ENCODE measurements at regions not wholly inside any gene's neighbourhood (a gene's known extent, or its start where the extent isn't known, plus 50 kb on each side); places are given as distances from the start of the nearest gene placed in this dataset.
"Not testable (repeated sequence)": the region's sequence is repeated elsewhere in the genome, so short reads cannot be mapped to it uniquely, and the experiment has no call there.

DNA sequence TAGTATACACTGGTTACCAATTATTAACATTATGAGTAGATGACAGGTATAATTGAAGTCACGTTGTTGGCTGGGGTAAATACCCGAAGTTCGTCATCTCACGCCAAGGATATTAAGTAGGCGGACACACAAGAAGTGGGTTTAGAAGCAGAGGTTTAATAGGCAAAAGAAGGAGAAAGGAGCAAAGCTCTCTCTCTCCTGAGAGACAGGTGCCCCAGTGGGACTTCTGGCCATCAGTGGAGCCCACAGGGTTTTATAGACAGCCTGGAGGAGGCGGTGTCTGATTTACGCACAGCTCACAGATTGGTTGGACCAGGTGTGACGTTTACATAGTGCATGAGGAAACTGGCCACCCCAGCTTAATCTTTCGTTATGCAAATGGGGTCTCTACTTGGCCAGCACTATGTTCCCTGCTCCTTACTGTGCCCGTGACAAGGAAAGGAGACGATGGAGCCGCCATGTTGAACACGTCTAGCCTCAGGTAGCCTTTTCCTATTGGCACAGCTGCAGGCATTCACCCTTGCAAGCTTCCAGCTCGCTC is 128.8 kb upstream of the KYNU start:
- H3K36me3 Mint-ChIP-seq = no peaks in the 10 kb centered on the region
- peaks cover 1% of the 10 kb centered on the region for H3K9me3 Mint-ChIP-seq
- no peak overlapping the region for H3K4me3 Mint-ChIP-seq
- no peaks in the 10 kb centered on the region for H3K4me1 Mint-ChIP-seq
- ATAC-seq (ENCODE audit: low read depth) (no peak), DNase-seq (no peak)
- H3K27me3 Mint-ChIP-seq = no peaks in the 10 kb centered on the region
- no peak overlapping the region for H3K27ac Mint-ChIP-seq
- POLR2A ChIA-PET = no interaction called here

GRCh38 chr2:142745691-142746090 is 131.8 kb upstream of the KYNU start:
- Mint-ChIP-seq H3K4me3 (no peak overlapping the region), H3K9me3 (peaks cover 1% of the 10 kb centered on the region), H3K4me1 (no peaks in the 10 kb centered on the region), H3K36me3 (no peaks in the 10 kb centered on the region), H3K27ac (no peak overlapping the region), H3K27me3 (no peaks in the 10 kb centered on the region)
- ATAC-seq (ENCODE audit: low read depth) (no peak), DNase-seq (no peak)
- POLR2A ChIA-PET = no interaction called here

GRCh38 chr2:142742371-142743214 is 134.9 kb upstream of the KYNU start:
- Mint-ChIP-seq H3K4me1 (no peaks in the 10 kb centered on the region), H3K9me3 (peaks cover 1% of the 10 kb centered on the region), H3K27me3 (no peaks in the 10 kb centered on the region), H3K27ac (no peak overlapping the region), H3K36me3 (no peaks in the 10 kb centered on the region), H3K4me3 (no peak overlapping the region)
- POLR2A ChIA-PET = no interaction called here
- ATAC-seq (ENCODE audit: low read depth) (no peak), DNase-seq (no peak)

DNA sequence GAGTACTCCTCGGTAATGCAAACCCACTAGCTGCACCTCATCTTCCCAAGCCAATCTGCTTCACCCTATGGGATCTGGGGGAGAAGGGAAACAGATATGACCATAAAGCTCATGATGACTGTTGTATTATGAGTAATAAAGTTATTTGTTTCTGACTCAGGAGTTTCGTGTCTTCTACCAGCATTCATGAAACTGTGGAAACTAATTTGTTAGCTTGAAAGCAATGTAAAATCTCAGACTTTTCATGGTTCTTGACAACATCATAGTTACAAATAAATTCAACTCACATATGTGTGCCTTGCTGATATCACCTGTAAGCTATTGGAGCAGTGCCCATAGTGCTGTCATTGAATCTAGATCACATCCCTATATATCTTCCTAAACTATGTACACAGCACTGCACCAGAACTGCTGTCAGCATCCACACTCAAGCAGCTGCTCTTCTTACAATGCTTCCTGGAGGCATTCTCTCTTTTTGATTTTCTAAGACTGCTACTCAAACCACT is 135.6 kb upstream of the KYNU start:
- Mint-ChIP-seq H3K27me3 (no peaks in the 10 kb centered on the region), H3K4me1 (no peaks in the 10 kb centered on the region), H3K9me3 (peaks cover 1% of the 10 kb centered on the region), H3K27ac (no peak overlapping the region), H3K36me3 (no peaks in the 10 kb centered on the region), H3K4me3 (no peak overlapping the region)
- DNase-seq (no peak), ATAC-seq (ENCODE audit: low read depth) (no peak)
- POLR2A ChIA-PET = no interaction called here

DNA sequence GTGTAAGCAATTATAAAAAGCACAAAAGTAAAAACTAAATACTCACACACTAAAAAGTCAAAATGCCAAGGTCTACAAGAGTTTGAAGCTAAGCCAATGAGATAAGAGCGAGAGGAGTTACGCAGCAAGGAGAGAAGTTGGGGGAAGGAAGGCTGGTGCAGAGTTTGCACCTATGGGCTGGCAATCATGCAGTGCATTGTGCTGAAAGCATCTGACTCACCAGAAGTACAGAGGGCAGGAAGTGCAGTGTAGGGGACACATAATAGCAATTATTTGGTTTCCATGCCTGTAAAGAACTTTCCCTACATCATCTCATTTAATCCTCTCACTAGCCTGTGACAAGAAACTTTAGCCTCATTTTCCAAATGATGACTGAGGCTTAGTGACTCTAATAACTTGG is 142.7 kb upstream of the KYNU start:
- POLR2A ChIA-PET = no interaction called here
- Mint-ChIP-seq H3K36me3 (no peaks in the 10 kb centered on the region), H3K9me3 (peaks cover 4% of the 10 kb centered on the region), H3K27ac (no peak overlapping the region), H3K27me3 (no peaks in the 10 kb centered on the region), H3K4me1 (no peaks in the 10 kb centered on the region), H3K4me3 (no peak overlapping the region)
- no peak for ATAC-seq (ENCODE audit: low read depth)
- no peak for DNase-seq

- Mint-ChIP-seq H3K27ac (no peak overlapping the region), H3K36me3 (no peaks in the 10 kb centered on the region), H3K27me3 (no peaks in the 10 kb centered on the region)
Measured at GRCh38 chr2:142734231-142734630, 143.2 kb upstream of the KYNU start.

DNA sequence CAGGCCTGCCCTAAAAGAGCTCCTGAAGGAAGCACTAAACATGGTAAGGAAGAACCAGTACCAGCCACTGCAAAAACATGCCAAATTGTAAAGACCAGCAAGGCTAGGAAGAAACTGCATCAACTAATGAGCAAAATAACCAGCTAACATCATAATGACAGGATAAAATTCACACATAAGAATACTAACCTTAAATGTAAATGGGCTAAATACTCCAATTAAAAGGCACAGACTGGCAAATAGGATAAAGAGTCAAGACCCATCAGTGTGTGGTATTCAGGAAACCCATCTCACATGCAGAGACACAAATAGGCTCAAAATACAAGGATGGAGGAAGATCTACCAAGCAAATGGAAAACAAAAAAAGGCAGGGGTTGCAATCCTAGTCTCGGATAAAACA is 147.7 kb upstream of the KYNU start:
- ATAC-seq (ENCODE audit: low read depth) = not testable (repeated sequence)

More at GRCh38 chr2:142734231-142734630, 143.2 kb upstream of the KYNU start:
- Mint-ChIP-seq H3K4me3 (no peak overlapping the region), H3K4me1 (no peaks in the 10 kb centered on the region), H3K9me3 (peaks cover 4% of the 10 kb centered on the region)
- DNase-seq (no peak), ATAC-seq (ENCODE audit: low read depth) (no peak)
- POLR2A ChIA-PET = no interaction called here

DNA sequence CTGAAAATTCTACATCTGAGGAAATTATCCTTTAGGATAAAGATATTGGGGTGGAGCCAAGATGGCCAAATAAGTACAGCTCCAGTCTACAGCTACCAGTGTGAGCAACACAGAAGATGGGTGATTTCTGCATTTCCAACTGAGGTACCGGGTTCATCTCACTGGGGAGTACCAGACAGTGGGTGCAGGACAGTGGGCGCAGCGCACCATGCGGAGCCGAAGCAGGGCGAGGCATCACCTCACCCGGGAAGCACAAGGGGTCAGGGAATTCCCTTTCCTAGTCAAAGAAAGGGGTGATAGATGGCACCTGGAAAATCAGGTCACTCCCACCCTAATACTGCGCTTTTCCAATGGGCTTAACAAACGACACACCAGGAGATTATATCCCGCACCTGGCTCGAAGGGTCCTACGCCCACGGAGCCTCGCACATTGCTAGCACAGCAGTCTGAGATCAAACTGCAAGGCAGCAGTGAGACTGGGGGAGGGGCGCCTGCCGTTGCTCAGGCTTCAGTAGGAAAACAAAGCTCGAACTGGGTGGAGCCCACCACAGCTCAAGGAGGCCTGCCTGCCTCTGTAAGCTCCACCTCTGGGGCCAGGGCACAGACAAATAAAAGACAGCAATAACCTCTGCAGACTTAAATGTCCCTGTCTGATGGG is 149.5 kb upstream of the KYNU start:
- DNase-seq; H3K4me3 Mint-ChIP-seq; POLR2A ChIA-PET; H3K9me3 Mint-ChIP-seq; H3K27me3 Mint-ChIP-seq; ATAC-seq (ENCODE audit: low read depth); H3K27ac Mint-ChIP-seq; H3K36me3 Mint-ChIP-seq; H3K4me1 Mint-ChIP-seq: not testable (repeated sequence)

More for the DNA sequence above, 147.7 kb upstream of the KYNU start:
- H3K4me3 Mint-ChIP-seq, H3K36me3 Mint-ChIP-seq, POLR2A ChIA-PET, H3K27ac Mint-ChIP-seq, H3K4me1 Mint-ChIP-seq, H3K9me3 Mint-ChIP-seq, DNase-seq, H3K27me3 Mint-ChIP-seq: not testable (repeated sequence)

- no peak overlapping the region for H3K27ac Mint-ChIP-seq
Measured at GRCh38 chr2:142725386-142725785, 152.1 kb upstream of the KYNU start.

DNA sequence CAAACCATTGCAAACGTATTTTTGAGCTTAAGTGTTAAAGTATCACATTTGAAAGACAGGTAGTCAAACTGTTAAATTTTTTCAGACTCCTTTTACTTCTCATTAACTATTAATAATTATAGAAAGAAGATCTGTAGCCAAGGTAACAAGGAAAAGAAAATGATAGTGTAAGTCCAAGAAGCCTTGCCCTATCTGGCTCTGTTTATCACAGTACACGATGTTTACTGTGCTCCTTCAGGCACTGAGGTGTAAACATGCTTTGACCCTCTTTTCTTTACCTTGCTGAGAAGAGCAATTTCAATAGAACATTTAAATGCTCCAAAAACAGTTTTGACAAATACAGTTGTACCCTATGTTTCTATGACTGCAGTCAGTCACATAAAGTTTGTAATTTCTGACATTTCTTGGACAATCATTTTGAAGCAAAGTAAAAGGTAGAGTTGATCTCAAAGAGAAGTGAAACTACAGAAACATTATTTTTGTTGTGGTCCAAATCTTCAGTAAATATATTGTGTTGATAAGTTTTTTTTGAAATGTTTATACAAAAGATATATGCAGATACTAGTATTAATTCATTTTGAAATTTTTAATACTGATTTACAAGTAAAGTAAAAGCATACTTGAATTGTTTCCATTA is 152.6 kb upstream of the KYNU start:
- ATAC-seq (ENCODE audit: low read depth) (no peak), DNase-seq (no peak)
- H3K4me1 Mint-ChIP-seq = no peaks in the 10 kb centered on the region
- no peak overlapping the region for H3K4me3 Mint-ChIP-seq
- H3K27me3 Mint-ChIP-seq = no peaks in the 10 kb centered on the region
- H3K9me3 Mint-ChIP-seq = no peaks in the 10 kb centered on the region
- H3K27ac Mint-ChIP-seq = no peak overlapping the region
- POLR2A ChIA-PET = no interaction called here
- H3K36me3 Mint-ChIP-seq = no peaks in the 10 kb centered on the region

More at GRCh38 chr2:142725386-142725785, 152.1 kb upstream of the KYNU start:
- no peak for DNase-seq
- POLR2A ChIA-PET = no interaction called here
- Mint-ChIP-seq H3K36me3 (no peaks in the 10 kb centered on the region), H3K27me3 (no peaks in the 10 kb centered on the region), H3K4me1 (no peaks in the 10 kb centered on the region), H3K4me3 (no peak overlapping the region), H3K9me3 (peaks cover 2% of the 10 kb centered on the region)
- no peak for ATAC-seq (ENCODE audit: low read depth)

GRCh38 chr2:142724186-142724585 is 153.3 kb upstream of the KYNU start:
- POLR2A ChIA-PET = no interaction called here
- H3K4me1 Mint-ChIP-seq = no peaks in the 10 kb centered on the region
- no peak overlapping the region for H3K27ac Mint-ChIP-seq
- DNase-seq (no peak), ATAC-seq (ENCODE audit: low read depth) (no peak)
- no peaks in the 10 kb centered on the region for H3K36me3 Mint-ChIP-seq
- no peaks in the 10 kb centered on the region for H3K9me3 Mint-ChIP-seq
- H3K4me3 Mint-ChIP-seq = no peak overlapping the region
- H3K27me3 Mint-ChIP-seq = no peaks in the 10 kb centered on the region

GRCh38 chr2:142723236-142723635 is 154.2 kb upstream of the KYNU start:
- Mint-ChIP-seq H3K9me3 (no peaks in the 10 kb centered on the region), H3K4me3 (no peak overlapping the region), H3K4me1 (no peaks in the 10 kb centered on the region), H3K27ac (no peak overlapping the region), H3K27me3 (no peaks in the 10 kb centered on the region), H3K36me3 (no peaks in the 10 kb centered on the region)
- DNase-seq (no peak), ATAC-seq (ENCODE audit: low read depth) (no peak)
- POLR2A ChIA-PET = no interaction called here

- ATAC-seq (ENCODE audit: low read depth) (no peak), DNase-seq (no peak)
- POLR2A ChIA-PET = no interaction called here
- Mint-ChIP-seq H3K9me3 (no peaks in the 10 kb centered on the region), H3K4me3 (no peak overlapping the region), H3K27me3 (no peaks in the 10 kb centered on the region), H3K36me3 (no peaks in the 10 kb centered on the region), H3K4me1 (no peaks in the 10 kb centered on the region), H3K27ac (no peak overlapping the region)
Measured at GRCh38 chr2:142722569-142722968, 154.9 kb upstream of the KYNU start.

All from activated naive CD8-positive, alpha-beta T cell treated with anti-CD3 and anti-CD28 coated beads, Interleukin-2, amount 10 ng/mL, durations not matched to agents 7 days and 5 days (primary cell).